Right forelimb (tissue), 1 donor: ENCODE measurements at regions not wholly inside any gene's neighbourhood (a gene's known extent, or its start where the extent isn't known, plus 50 kb on each side); places are given as distances from the start of the nearest gene placed in this dataset.
"Not testable (repeated sequence)": the region's sequence is repeated elsewhere in the genome, so short reads cannot be mapped to it uniquely, and the experiment has no call there.

Source experiments
- DNase-seq: peaks from one replicate; pipeline ENCODE4 v3.0.0-alpha.2; 2018

DNA sequence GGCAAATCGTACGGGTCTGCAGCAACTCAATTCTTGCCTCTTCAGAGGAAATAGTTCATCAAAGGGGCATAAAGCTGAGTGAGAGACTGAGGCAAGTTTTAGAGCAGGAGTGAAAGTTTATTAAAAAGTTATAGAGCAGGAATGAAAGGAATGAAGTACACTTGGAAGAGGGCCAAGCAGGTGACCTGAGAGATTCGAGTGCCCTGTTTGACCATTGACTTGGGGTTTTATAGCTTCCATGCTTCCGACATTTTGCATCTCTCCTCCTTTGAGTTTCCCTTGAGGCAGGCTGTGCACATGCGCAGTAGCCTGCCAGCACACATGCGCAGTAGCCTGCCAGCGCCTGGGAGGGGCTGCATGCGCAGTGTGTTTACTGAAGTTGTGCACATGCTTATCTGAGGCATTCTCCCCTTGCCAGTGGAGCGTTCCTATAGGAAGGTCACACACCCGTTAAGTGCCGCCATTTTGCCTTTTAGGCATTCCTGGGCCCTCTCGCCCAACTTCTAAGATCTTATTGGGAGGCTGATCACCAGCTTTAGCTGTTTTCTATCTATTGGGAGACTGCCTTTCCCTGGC, 265.5 kb upstream of the MGAT5 start:
- no peak for DNase-seq

DNA sequence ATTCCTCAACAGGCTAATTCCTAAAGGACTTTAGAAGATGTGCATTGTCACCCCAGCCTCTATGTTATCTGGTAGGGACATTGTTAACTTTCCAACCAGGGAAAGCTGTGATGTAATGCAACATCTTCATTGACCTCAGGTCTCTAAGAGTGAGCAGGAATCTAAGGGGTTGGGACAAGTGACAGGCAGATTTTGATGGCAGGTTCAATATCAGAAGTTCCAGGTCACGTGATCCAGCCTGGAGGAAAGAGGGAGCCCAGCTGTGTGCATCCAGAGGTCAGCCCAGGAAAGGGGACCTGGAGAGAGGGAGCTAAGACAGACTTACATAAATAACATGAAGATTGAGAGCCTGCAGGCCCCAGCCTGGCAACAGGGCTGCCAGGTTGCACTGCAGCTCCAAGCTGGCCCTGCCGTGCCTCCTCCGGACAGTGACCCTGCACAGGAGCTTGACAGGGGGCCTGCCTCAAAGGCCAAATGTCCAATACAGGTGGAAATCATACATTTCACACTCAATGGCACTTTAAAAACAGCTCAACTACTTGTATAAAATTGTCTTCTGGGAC, 262.2 kb upstream of the MGAT5 start:
- DNase-seq: no peak

DNA sequence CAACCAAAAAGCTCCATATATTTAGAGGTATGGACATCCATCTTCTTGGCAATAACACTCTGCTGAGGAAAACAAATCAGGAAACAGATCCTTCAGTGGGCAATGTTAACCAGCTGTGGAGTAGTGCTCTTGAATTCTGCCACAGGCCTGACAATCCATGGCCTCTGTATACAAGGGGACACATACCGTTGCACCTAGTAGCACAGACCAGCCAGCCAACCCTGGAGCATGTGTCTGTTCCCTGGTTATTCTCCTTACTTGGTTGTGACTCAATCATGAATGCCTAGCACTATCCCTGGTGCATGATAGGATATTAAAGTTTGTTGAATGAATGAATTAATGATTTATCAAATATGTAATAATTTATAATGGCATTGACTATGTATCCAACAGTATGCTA, 261.4 kb upstream of the MGAT5 start:
- no peak for DNase-seq

GRCh38 chr2:133993160-133993559, 260.7 kb upstream of the MGAT5 start:
- DNase-seq: no peak

DNA sequence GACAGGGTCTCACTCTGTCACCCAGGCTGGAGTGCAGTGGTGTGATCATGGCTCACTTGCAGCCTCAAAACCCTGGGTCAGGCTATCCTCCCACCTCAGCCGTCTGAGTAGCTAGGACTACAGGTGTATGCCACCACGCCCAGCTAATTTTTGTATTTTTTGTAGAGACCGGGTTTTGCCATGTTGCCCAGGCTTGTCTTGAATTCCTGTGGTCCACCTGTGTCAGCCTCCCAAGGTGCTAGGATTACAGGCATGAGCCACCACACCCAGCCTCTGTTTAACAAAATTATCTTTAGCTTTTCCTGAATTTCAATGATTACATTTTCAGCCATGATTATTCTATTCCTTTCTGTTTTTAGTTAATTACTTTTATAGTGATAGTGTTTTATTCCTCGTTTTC, 255.1 kb upstream of the MGAT5 start:
- DNase-seq: not testable (repeated sequence)

- no peak for DNase-seq
Measured at GRCh38 chr2:134002391-134002790, 251.5 kb upstream of the MGAT5 start.

DNA sequence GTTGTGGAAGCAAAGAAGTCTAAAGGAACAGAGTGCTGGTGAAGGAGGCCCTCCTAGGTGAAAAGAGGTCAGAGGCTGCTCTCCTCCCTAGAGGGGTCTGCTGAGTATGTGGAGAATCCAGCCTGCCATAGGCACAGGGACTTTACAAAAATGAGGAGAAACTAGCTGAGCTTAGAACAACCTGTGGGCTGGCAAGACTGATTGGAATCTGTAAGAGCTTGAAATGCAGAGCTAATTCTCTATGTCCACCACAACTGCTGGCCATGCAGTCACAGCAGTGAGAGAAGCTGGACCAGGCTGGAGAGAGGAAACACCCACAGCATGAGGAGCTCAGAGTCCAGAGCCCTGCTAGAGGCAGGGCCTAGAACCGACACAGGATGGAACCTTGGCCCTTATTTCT, 251.0 kb upstream of the MGAT5 start:
- no peak for DNase-seq

DNA sequence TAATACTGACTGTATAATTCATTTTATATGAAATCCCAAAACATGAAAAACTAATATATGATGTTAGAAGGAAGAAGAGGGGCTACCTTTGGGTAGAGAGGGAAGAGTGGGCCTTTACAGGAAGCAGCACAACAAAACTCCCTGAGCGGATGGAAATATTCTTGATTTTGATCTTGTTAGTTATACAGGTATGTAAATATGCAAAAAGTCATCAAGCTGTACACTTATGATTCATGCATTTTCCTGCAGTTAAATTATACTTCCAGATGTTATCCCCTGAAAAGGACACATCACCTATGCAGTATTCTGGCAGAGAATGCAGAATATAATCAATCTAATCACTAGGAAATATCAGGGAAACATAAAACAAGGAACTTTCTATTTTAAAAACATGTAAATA, 249.4 kb upstream of the MGAT5 start:
- no peak for DNase-seq

- no peak for DNase-seq
Measured at GRCh38 chr2:134008837-134009236, 245.0 kb upstream of the MGAT5 start.

- no peak for DNase-seq
Measured at GRCh38 chr2:134009440-134009839, 244.4 kb upstream of the MGAT5 start.

DNA sequence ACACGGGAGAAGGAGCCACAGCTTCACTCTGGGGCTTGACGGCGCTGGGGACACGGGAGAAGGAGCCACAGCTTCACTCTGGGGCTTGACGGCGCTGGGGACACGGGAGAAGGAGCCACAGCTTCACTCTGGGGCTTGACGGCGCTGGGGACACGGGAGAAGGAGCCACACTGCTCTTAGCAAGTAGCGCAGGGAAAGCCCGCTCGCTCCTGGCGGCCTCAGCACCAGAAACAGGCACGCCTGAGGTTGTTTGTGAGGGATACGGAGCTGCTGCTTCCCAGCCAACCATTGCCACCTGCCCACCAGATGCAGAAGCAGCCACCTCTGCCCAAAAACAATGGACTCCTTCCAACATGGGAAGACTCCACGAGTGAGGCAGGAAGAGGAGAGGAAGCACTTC, 244.0 kb upstream of the MGAT5 start:
- not testable (repeated sequence) for DNase-seq

- DNase-seq: no peak
Measured at GRCh38 chr2:134011936-134012586, 241.8 kb upstream of the MGAT5 start.

DNA sequence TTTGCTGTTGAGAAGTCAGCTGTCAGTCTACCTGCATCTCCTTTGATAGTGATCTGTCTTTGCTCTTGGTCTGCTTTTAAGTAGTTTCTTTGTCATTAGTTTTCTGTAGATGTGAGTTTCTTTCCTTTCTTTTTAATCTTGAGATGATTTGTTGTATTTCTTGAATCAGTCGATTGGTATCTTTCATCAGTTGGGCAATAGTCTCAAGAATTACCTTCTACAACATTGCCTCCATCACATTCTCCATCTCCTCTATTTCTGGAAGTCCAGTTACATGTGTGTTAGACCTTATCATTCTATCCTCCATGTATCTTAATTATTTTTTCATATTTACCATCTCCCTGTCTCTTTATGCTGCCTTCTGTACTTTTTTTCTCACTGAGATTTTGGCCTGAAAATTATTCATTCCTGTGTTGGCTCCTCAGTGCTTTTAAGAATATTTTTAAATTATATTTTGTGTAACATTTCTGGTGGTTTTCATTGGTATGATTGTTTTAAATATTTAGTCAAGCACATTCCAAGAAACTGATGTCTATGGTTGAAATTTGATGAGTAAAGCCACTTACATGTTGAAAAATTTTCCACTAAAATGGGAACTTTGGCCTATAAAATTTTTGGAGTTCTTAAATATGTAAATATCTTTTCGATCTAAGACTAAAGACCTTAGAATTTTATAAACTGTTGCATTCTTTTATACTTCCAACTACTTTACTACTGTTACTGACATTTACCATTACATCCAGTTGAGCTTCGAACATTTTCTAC, 239.5 kb upstream of the MGAT5 start:
- no peak for DNase-seq

- DNase-seq: no peak
Measured at GRCh38 chr2:134019871-134020270, 234.0 kb upstream of the MGAT5 start.

- DNase-seq: no peak
Measured at GRCh38 chr2:134020608-134021007, 233.3 kb upstream of the MGAT5 start.

DNA sequence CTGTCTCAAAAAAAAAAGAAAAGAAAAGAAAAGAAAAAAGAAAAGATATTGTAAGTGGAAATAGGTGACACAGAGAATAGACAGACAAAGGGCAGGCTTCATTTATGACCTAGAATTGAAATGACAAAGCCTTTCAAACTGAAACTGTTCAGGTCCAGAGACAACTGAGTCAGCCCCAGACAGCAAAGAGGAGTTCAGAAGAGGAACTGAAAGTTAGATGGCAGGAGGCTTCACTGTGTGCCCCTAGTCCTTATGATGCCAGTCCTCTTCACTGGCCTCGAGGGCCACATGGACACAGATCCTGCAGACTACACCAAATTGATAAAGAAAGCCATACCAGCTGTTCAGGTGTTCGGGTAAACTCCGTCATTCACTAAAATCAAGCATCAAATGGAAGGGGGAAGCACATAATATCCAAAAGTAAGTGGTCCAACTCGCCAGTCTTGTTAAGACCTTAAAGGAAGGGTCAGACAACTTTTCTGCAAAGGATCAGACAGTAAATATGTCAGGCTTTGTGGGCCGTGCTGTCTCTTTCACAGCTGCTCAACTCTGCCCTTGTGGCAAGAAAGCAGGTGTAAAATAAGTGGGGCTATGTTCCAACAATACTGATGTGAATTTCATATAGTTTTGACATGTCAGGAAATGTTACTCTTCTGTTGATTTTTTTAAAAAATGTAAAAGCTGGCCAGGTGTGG, 231.9 kb upstream of the MGAT5 start:
- no peak for DNase-seq

GRCh38 chr2:134023854-134024253, 230.0 kb upstream of the MGAT5 start:
- no peak for DNase-seq

DNA sequence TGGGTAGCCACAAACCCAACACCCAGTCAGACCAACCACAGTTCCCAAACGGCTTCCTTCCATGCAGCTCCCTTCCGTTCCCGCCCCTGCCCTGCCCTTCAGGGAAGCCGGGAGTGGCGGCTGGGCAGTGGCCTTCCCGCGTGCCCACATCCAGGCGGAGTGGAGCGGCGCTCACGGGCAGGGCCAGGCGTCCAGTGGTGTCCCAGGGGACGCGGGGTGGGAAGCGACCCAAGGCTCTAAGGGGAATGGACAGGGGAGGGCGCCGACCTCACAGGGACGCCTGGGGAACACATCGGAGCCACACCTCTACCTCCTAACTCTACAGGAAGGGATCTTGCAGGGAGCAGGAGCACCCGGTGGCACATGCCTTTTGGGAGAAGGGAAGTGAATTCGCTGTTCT, 225.9 kb upstream of the MGAT5 start:
- no peak for DNase-seq

- no peak for DNase-seq
Measured at GRCh38 chr2:134029418-134029817, 224.5 kb upstream of the MGAT5 start.

GRCh38 chr2:134031539-134031938, 222.3 kb upstream of the MGAT5 start:
- DNase-seq: no peak

DNA sequence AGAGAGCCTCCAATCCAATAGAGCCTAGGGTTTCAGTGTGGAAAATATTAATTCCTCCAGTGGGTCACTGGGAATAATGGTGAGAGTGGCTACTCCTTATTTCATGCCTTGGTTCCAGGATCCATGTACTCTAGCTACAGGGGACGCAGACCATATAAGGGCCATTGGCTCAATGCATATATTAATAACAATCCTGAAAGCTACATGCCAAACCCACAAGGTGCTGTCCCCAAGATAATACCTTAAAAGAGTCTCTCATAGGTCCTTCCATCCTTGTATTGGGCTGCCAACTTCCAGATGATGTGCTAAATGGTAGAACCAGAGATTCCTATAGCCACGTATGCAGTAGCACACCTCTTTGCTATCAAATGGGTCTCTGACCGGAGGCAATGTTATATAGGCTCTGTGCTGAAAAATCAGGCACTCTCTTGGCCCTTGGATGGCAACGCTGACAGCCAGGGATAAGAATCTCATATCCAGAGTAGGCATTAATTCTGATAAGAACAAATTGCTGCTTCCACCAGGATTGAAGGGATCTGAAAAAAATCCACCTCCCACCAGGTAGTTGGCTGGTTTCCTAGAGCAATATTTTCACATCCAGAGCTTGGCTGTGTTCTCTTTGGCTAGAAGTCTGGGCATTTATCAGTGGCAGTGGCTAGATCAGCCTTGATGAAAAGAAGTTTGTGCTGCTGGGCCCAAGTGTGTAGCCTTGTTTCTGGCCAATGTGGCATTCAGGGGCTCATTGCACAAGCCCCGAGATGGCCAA, 218.1 kb upstream of the MGAT5 start:
- no peak for DNase-seq

DNA sequence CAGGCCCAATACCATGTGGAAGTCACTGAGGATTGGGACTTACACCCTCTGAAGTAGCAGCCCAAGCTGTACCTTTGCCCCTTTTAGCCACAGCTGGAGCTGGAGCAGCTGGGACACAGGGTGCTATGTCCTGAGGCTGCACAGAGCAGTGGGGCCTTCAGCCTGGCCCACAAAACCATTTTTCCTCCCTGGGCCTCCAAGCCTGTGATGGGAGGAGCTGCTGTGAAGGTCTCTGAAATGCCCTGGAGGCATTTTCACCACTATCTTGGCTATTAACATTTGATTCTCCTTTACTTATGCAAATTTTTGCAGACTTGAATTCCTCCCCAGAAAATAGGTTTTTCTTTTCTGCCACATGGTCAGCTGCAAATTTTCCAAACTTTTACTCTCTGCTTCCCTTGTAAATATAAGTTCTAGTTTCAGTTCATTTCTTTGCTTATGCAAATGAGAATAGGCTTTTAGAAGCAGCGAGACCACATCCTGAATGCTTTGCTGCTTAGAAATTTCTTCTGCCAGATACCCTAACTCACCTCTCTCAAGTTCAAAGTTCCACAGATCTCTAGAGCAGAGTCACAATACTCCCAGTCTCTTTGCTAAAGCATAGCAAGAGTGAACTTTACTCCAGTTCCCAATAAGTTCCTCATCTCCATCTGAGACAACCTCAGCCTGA, 213.8 kb upstream of the MGAT5 start:
- no peak for DNase-seq
